PC-9 (cell line): ENCODE measurements at regions not wholly inside any gene's neighbourhood (a gene's known extent, or its start where the extent isn't known, plus 50 kb on each side); places are given as distances from the start of the nearest gene placed in this dataset.
A peak's percentile ranks its signal among the peaks of the same experiment; 100 is the strongest.
"Not testable (repeated sequence)": the region's sequence is repeated elsewhere in the genome, so short reads cannot be mapped to it uniquely, and the experiment has no call there.

Experiments used
- BruUV-seq: library from RNA; stranded (reverse); fragments of 400-500 nt; replicated peaks from 2 replicates; lab custom pipeline; 2021; lab: Mats Ljungman, UMichigan
- CTCF ChIA-PET: fragments of 300-600 bp; sonication (Branson Sonifier 250); formaldehyde crosslinking; loops from one replicate; lab custom pipeline; 2022; ENCODE audit warnings: antibody characterized with exemption; lab: Charles Lee
- POLR2A ChIA-PET: fragments of 300-600 bp; sonication (Branson Sonifier 250); formaldehyde crosslinking; loops from one replicate; lab custom pipeline; 2022; ENCODE audit warnings: antibody characterized with exemption; ENCODE audit not compliant: unreplicated experiment; lab: Charles Lee
- DNase-seq, 2 experiments: peaks; one replicate each; pipeline versions ENCODE4 v3.0.0 to v3.0.0-alpha.2; 2015 to 2022; ENCODE audit warnings: mixed read lengths in 1 of 2
- H2AFZ ChIP-seq: fragments of 200-600 bp; sonication (generic); 2 replicates; pipeline ENCODE4 v1.8.1; 2017; ENCODE audit warnings: antibody characterized with exemption
- H3F3A ChIP-seq: fragments of 200-600 bp; sonication (generic); 2 replicates; pipeline ENCODE4 v1.8.1; 2017; ENCODE audit warnings: antibody characterized with exemption, mild to moderate bottlenecking, low read depth; ENCODE audit not compliant: insufficient read depth
- H3K27ac ChIP-seq: fragments of 200-600 bp; sonication (generic); 2 replicates; pipeline ENCODE4 v1.6.1; 2016; ENCODE audit warnings: mixed run types
- H3K27me3 ChIP-seq: fragments of 200-600 bp; sonication (generic); 2 replicates; pipeline ENCODE4 v1.6.1; 2016; ENCODE audit warnings: low read depth, mixed run types; ENCODE audit not compliant: insufficient read depth
- H3K36me3 ChIP-seq: fragments of 200-600 bp; sonication (generic); 2 replicates; pipeline ENCODE4 v1.6.1; 2016; ENCODE audit warnings: low read depth, mixed run types
- H3K4me1 ChIP-seq: fragments of 200-600 bp; sonication (generic); replicated peaks from 2 replicates; pipeline ENCODE4 v1.6.1; 2016; ENCODE audit warnings: mixed run types; ENCODE audit not compliant: insufficient read depth
- H3K4me2 ChIP-seq: fragments of 200-600 bp; sonication (generic); 2 replicates; pipeline ENCODE4 v1.6.1; 2017; ENCODE audit warnings: mixed run types
- H3K4me3 ChIP-seq: fragments of 200-600 bp; sonication (generic); 2 replicates; pipeline ENCODE4 v1.6.1; 2016; ENCODE audit warnings: mixed run types
- H3K79me2 ChIP-seq: fragments of 200-600 bp; sonication (generic); 2 replicates; pipeline ENCODE4 v1.6.1; 2017; ENCODE audit warnings: low read depth, mixed run types
- H3K9me2 ChIP-seq: fragments of 200-600 bp; sonication (generic); 2 replicates; pipeline ENCODE4 v1.8.1; 2017; ENCODE audit warnings: mild to moderate bottlenecking; ENCODE audit not compliant: insufficient read depth
- H3K9me3 ChIP-seq: fragments of 200-600 bp; sonication (generic); 2 replicates; pipeline ENCODE4 v1.8.1; 2016; ENCODE audit warnings: low read depth; ENCODE audit not compliant: insufficient read depth
- H4K20me1 ChIP-seq: fragments of 200-600 bp; sonication (generic); 2 replicates; pipeline ENCODE4 v1.8.1; 2017; ENCODE audit not compliant: insufficient read depth
- EZH2 ChIP-seq: fragments of 200-600 bp; sonication (generic); IDR thresholded peaks from 2 replicates; pipeline ENCODE4 v1.8.0; 2017; ENCODE audit warnings: antibody characterized with exemption, low read depth
- intact Hi-C: fragments of 100-400 bp; cut with micrococcal nuclease; formaldehyde crosslinking; loops from one replicate; pipeline ENCODE4 v1.10.0; 2022; ENCODE audit not compliant: unreplicated experiment
- TF ChIP-seq, protein P1 (sequence below): fragments of 200-600 bp; sonication (generic); conservative IDR thresholded peaks from 2 replicates; pipeline ENCODE4 v1.6.1; 2017; ENCODE audit warnings: mixed run types, antibody characterized with exemption, mild to moderate bottlenecking, moderate library complexity

DNA sequence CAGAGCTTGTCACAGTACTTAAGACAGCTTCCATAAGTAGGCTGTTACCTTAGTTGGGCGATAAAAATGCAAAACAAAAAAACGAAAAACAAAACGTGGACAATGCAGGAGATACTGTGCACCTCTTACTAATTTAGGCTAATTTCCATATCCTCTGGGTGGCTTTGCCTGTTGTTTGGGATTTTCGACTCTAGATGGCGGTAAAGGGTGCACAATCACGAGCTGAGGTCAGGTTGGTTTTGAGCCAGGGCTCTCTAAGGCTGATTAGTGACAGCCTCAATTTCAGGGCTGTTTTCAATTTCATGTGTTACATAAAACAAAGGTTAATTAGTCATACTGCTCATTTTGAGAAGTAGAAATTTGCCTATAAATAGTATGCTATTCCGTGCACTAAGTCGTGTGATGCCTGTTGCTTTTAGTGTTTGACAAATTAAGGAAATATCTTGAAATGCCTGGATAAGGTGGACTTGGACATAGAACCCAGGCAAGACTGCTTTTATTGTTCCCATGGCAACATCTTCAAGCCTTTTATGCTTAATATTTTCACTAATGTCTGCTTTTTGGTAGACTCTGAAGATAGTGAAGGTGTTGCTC lies 493.1 kb downstream of the SOCS6 start:
- H3K27me3 ChIP-seq: no peaks in the 10 kb centered on the region
- intact Hi-C loops: loop anchor here (5.0 kb wide), 1 partner anchor 1305 kb away; no protein-coding TSS in a partner anchor
- POLR2A ChIA-PET: no interaction called here
- peak; percentile 36 to 37 for DNase-seq
- no peaks in the 10 kb centered on the region for H3K79me2 ChIP-seq
- no TSS peak for BruUV-seq
- no peak for TF ChIP-seq EZH2
- TF ChIP-seq, protein P1, sequence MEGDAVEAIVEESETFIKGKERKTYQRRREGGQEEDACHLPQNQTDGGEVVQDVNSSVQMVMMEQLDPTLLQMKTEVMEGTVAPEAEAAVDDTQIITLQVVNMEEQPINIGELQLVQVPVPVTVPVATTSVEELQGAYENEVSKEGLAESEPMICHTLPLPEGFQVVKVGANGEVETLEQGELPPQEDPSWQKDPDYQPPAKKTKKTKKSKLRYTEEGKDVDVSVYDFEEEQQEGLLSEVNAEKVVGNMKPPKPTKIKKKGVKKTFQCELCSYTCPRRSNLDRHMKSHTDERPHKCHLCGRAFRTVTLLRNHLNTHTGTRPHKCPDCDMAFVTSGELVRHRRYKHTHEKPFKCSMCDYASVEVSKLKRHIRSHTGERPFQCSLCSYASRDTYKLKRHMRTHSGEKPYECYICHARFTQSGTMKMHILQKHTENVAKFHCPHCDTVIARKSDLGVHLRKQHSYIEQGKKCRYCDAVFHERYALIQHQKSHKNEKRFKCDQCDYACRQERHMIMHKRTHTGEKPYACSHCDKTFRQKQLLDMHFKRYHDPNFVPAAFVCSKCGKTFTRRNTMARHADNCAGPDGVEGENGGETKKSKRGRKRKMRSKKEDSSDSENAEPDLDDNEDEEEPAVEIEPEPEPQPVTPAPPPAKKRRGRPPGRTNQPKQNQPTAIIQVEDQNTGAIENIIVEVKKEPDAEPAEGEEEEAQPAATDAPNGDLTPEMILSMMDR: peak; percentile 80
- no peaks in the 10 kb centered on the region for H3F3A ChIP-seq
- H4K20me1 ChIP-seq: no peaks in the 10 kb centered on the region
- H3K4me3 ChIP-seq: no peak overlapping the region
- H3K9me2 ChIP-seq: no peaks in the 10 kb centered on the region
- H3K4me1 ChIP-seq: no peaks in the 10 kb centered on the region
- no peak overlapping the region for H3K27ac ChIP-seq
- no peak overlapping the region for H3K4me2 ChIP-seq
- CTCF ChIA-PET: no interaction called here
- no peaks in the 10 kb centered on the region for H3K9me3 ChIP-seq
- H3K36me3 ChIP-seq: no peaks in the 10 kb centered on the region
- no peak overlapping the region for H2AFZ ChIP-seq

GRCh38 chr18:70766254-70766653 lies 477.4 kb downstream of the SOCS6 start:
- POLR2A ChIA-PET, H3K4me1 ChIP-seq, H3K27ac ChIP-seq, H3K36me3 ChIP-seq, H3K9me3 ChIP-seq, H3K9me2 ChIP-seq, intact Hi-C loops, H4K20me1 ChIP-seq, H3K79me2 ChIP-seq, H3K4me2 ChIP-seq, DNase-seq, H3F3A ChIP-seq, H2AFZ ChIP-seq, BruUV-seq, H3K4me3 ChIP-seq, H3K27me3 ChIP-seq: not testable (repeated sequence)
- CTCF ChIA-PET: interaction anchor here (0.6 kb wide), 1 partner anchor 33 kb away, joined by 3 read pairs; no protein-coding TSS in a partner anchor

DNA sequence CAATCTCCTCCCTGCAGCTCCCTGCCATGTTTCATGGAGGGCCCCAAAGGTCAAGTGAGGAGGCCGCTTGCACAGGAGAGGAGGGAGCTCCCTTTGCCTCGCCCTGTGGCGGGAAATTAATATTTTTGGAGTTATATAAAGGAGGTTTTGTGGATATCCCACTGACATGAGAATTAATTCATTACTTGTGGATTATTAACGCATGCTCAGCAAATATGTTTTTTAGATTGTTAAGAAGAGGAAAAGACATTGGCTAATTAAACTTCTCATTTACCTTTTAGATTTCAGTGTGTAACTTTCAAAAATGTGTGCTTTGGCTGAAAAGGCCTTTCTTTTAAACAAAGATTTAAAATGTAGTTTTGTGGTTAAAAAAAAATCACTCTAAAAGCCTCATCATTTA lies 474.0 kb downstream of the SOCS6 start:
- Histone ChIP-seq H3K4me1 (no peaks in the 10 kb centered on the region), H3K4me3 (no peak overlapping the region), H3F3A (no peaks in the 10 kb centered on the region), H3K9me2 (no peaks in the 10 kb centered on the region), H4K20me1 (no peaks in the 10 kb centered on the region), H3K4me2 (no peak overlapping the region), H3K27me3 (peaks cover 9% of the 10 kb centered on the region), H3K79me2 (no peaks in the 10 kb centered on the region), H3K9me3 (no peaks in the 10 kb centered on the region), H2AFZ (no peak overlapping the region), H3K27ac (no peak overlapping the region), H3K36me3 (no peaks in the 10 kb centered on the region)
- DNase-seq: no peak
- ChIA-PET POLR2A (no interaction called here), CTCF (no interaction called here)
- TF ChIP-seq EZH2: no peak
- TF ChIP-seq, protein P1: no peak
- intact Hi-C loops: no loop called here
- BruUV-seq: no TSS peak

GRCh38 chr18:70758780-70759179 lies 469.9 kb downstream of the SOCS6 start:
- intact Hi-C loops: no loop called here
- ChIA-PET POLR2A (no interaction called here), CTCF (no interaction called here)
- Histone ChIP-seq H3K79me2 (no peaks in the 10 kb centered on the region), H3K36me3 (no peaks in the 10 kb centered on the region), H3K4me3 (no peak overlapping the region), H3K4me1 (no peaks in the 10 kb centered on the region), H3K27ac (no peak overlapping the region), H4K20me1 (no peaks in the 10 kb centered on the region), H3K4me2 (no peak overlapping the region), H3K27me3 (peaks cover 9% of the 10 kb centered on the region), H3K9me3 (no peaks in the 10 kb centered on the region), H2AFZ (no peak overlapping the region), H3F3A (no peaks in the 10 kb centered on the region), H3K9me2 (no peaks in the 10 kb centered on the region)
- no TSS peak for BruUV-seq
- TF ChIP-seq, protein P1: no peak
- no peak for TF ChIP-seq EZH2
- DNase-seq: no peak
